GM19351 (cell line): ENCODE measurements at regions not wholly inside any gene's neighbourhood (a gene's known extent, or its start where the extent isn't known, plus 50 kb on each side); places are given as distances from the start of the nearest gene placed in this dataset.
"Not testable (repeated sequence)": the region's sequence is repeated elsewhere in the genome, so short reads cannot be mapped to it uniquely, and the experiment has no call there.

ENCODE experiments used
- ATAC-seq: cut with Tn5 transposase; IDR thresholded peaks from one replicate; pipeline ENCODE4 v1.9.1; 2021; ENCODE audit warnings: mild to moderate bottlenecking, moderate library complexity; ENCODE audit not compliant: unreplicated experiment

- ATAC-seq, result no peak
These were observed 1588.0 kb downstream of the SLITRK1 start for GRCh38 chr13:82294226-82294625.

GRCh38 chr13:82292334-82292733 lies 1589.9 kb downstream of the SLITRK1 start:
- no peak for ATAC-seq

- no peak for ATAC-seq
These were observed 1590.4 kb downstream of the SLITRK1 start for GRCh38 chr13:82291852-82292251.

- ATAC-seq, result no peak
These were observed 1606.6 kb downstream of the SLITRK1 start for GRCh38 chr13:82275644-82276043.

GRCh38 chr13:82259284-82259683 lies 1623.0 kb downstream of the SLITRK1 start:
- no peak for ATAC-seq

- ATAC-seq, result no peak
These were observed 1624.3 kb downstream of the SLITRK1 start for GRCh38 chr13:82257790-82258507.

GRCh38 chr13:82248762-82249161 lies 1633.5 kb downstream of the SLITRK1 start:
- ATAC-seq, result no peak

- ATAC-seq, result no peak
These were observed 1636.4 kb downstream of the SLITRK1 start for GRCh38 chr13:82245860-82246259.

- no peak for ATAC-seq
These were observed 1657.5 kb downstream of the SLITRK1 start for GRCh38 chr13:82224806-82225205.

- ATAC-seq, result no peak
These were observed 1660.7 kb downstream of the SLITRK1 start for GRCh38 chr13:82221621-82222020.

- no peak for ATAC-seq
These were observed 1661.6 kb downstream of the SLITRK1 start for GRCh38 chr13:82220641-82221040.

GRCh38 chr13:82216165-82216564 lies 1666.1 kb downstream of the SLITRK1 start:
- ATAC-seq, result no peak

GRCh38 chr13:82214341-82214740 lies 1667.9 kb downstream of the SLITRK1 start:
- ATAC-seq, result no peak

GRCh38 chr13:82206241-82206640 lies 1676.0 kb downstream of the SLITRK1 start:
- ATAC-seq, result no peak

GRCh38 chr13:82202398-82202797 lies 1679.9 kb downstream of the SLITRK1 start:
- ATAC-seq, result no peak

- no peak for ATAC-seq
These were observed 1686.2 kb downstream of the SLITRK1 start for GRCh38 chr13:82196087-82196486.

- ATAC-seq, result no peak
These were observed 1695.0 kb downstream of the SLITRK1 start for GRCh38 chr13:82187227-82187626.

- no peak for ATAC-seq
These were observed 1705.5 kb downstream of the SLITRK1 start for GRCh38 chr13:82176751-82177150.

- no peak for ATAC-seq
These were observed 1716.7 kb downstream of the SLITRK1 start for GRCh38 chr13:82165396-82166174.

GRCh38 chr13:82164780-82165395 lies 1717.4 kb downstream of the SLITRK1 start:
- ATAC-seq, result not testable (repeated sequence)

- no peak for ATAC-seq
These were observed 1734.7 kb downstream of the SLITRK1 start for GRCh38 chr13:82147526-82147925.

GRCh38 chr13:82136880-82137279 lies 1745.4 kb downstream of the SLITRK1 start:
- ATAC-seq, result no peak
